ENCODE measurements at regions not wholly inside any gene's neighbourhood (a gene's known extent, or its start where the extent isn't known, plus 50 kb on each side); places are given as distances from the start of the nearest gene placed in this dataset.

- no peaks in the 10 kb centered on the region for H3K9me2 ChIP-seq (replicated peaks; ENCODE audit: control insufficient read depth, low read length)
These were observed 1451.5 kb downstream of the SI start for GRCh38 chr3:163626753-163627152.

GRCh38 chr3:163622384-163622783 is 1455.9 kb downstream of the SI start:
- no peaks in the 10 kb centered on the region for H4K20me1 ChIP-seq (ENCODE audit: control insufficient read depth, insufficient read depth, low read depth, low read length)
- H3K9me2 ChIP-seq (replicated peaks; ENCODE audit: control insufficient read depth, low read length), result no peaks in the 10 kb centered on the region
- H3K79me2 ChIP-seq (ENCODE audit: control insufficient read depth, low read length), result no peaks in the 10 kb centered on the region
- H3K27ac ChIP-seq (ENCODE audit: low read depth, low read length), result no peak overlapping the region
- no peaks in the 10 kb centered on the region for H3K36me3 ChIP-seq (ENCODE audit: control insufficient read depth, low read length)
- H3F3A ChIP-seq (ENCODE audit: control insufficient read depth, insufficient read depth), result no peaks in the 10 kb centered on the region
- no peak overlapping the region for H3K4me3 ChIP-seq (ENCODE audit: low read length)
- no peak for TF ChIP-seq EZH2phosphoT487 (IDR thresholded peaks at IDR 0.05; ENCODE audit: borderline replicate concordance, low read length)
- TF ChIP-seq CTCF (IDR thresholded peaks at IDR 0.05; ENCODE audit: low read depth, low read length, poor library complexity, severe bottlenecking), result no peak
- no peaks in the 10 kb centered on the region for H3K27me3 ChIP-seq (ENCODE audit: control insufficient read depth, low read length)
- H3K4me2 ChIP-seq (ENCODE audit: low read length), result no peak overlapping the region
- no peaks in the 10 kb centered on the region for H3K9me3 ChIP-seq (ENCODE audit: control insufficient read depth, insufficient read depth, low read length)
- no peaks in the 10 kb centered on the region for H3K4me1 ChIP-seq (ENCODE audit: control insufficient read depth, low read length)

More at GRCh38 chr3:163626753-163627152, 1451.5 kb downstream of the SI start:
- H3K27me3 ChIP-seq (ENCODE audit: control insufficient read depth, low read length), result no peaks in the 10 kb centered on the region
- no peaks in the 10 kb centered on the region for H3K9me3 ChIP-seq (ENCODE audit: control insufficient read depth, insufficient read depth, low read length)
- no peak overlapping the region for H3K4me2 ChIP-seq (ENCODE audit: low read length)
- H3F3A ChIP-seq (ENCODE audit: control insufficient read depth, insufficient read depth), result no peaks in the 10 kb centered on the region
- H4K20me1 ChIP-seq (ENCODE audit: control insufficient read depth, insufficient read depth, low read depth, low read length), result no peaks in the 10 kb centered on the region
- H3K4me1 ChIP-seq (ENCODE audit: control insufficient read depth, low read length), result no peaks in the 10 kb centered on the region
- H3K27ac ChIP-seq (ENCODE audit: low read depth, low read length), result no peak overlapping the region
- no peaks in the 10 kb centered on the region for H3K79me2 ChIP-seq (ENCODE audit: control insufficient read depth, low read length)
- H3K36me3 ChIP-seq (ENCODE audit: control insufficient read depth, low read length), result no peaks in the 10 kb centered on the region
- H3K4me3 ChIP-seq (ENCODE audit: low read length), result no peak overlapping the region
- TF ChIP-seq CTCF (IDR thresholded peaks at IDR 0.05; ENCODE audit: low read depth, low read length, poor library complexity, severe bottlenecking) (no peak), EZH2phosphoT487 (IDR thresholded peaks at IDR 0.05; ENCODE audit: borderline replicate concordance, low read length) (no peak)

- Histone ChIP-seq H3K4me1 (ENCODE audit: control insufficient read depth, low read length) (no peaks in the 10 kb centered on the region), H3K9me3 (ENCODE audit: control insufficient read depth, insufficient read depth, low read length) (no peaks in the 10 kb centered on the region), H3K27me3 (ENCODE audit: control insufficient read depth, low read length) (no peaks in the 10 kb centered on the region), H3K4me2 (ENCODE audit: low read length) (no peak overlapping the region), H3K79me2 (ENCODE audit: control insufficient read depth, low read length) (no peaks in the 10 kb centered on the region), H3K27ac (ENCODE audit: low read depth, low read length) (no peak overlapping the region), H4K20me1 (ENCODE audit: control insufficient read depth, insufficient read depth, low read depth, low read length) (no peaks in the 10 kb centered on the region), H3F3A (ENCODE audit: control insufficient read depth, insufficient read depth) (no peaks in the 10 kb centered on the region), H3K9me2 (replicated peaks; ENCODE audit: control insufficient read depth, low read length) (no peaks in the 10 kb centered on the region), H3K4me3 (ENCODE audit: low read length) (no peak overlapping the region), H3K36me3 (ENCODE audit: control insufficient read depth, low read length) (no peaks in the 10 kb centered on the region)
- no peak for TF ChIP-seq EZH2phosphoT487 (IDR thresholded peaks at IDR 0.05; ENCODE audit: borderline replicate concordance, low read length)
- no peak for TF ChIP-seq CTCF (IDR thresholded peaks at IDR 0.05; ENCODE audit: low read depth, low read length, poor library complexity, severe bottlenecking)
These were observed 1463.4 kb downstream of the SI start for GRCh38 chr3:163614886-163615285.

- Histone ChIP-seq H3K4me2 (ENCODE audit: low read length) (no peak overlapping the region), H3K79me2 (ENCODE audit: control insufficient read depth, low read length) (no peaks in the 10 kb centered on the region), H3K36me3 (ENCODE audit: control insufficient read depth, low read length) (no peaks in the 10 kb centered on the region), H3K4me1 (ENCODE audit: control insufficient read depth, low read length) (no peaks in the 10 kb centered on the region), H3K9me3 (ENCODE audit: control insufficient read depth, insufficient read depth, low read length) (no peaks in the 10 kb centered on the region), H3F3A (ENCODE audit: control insufficient read depth, insufficient read depth) (no peaks in the 10 kb centered on the region), H3K9me2 (replicated peaks; ENCODE audit: control insufficient read depth, low read length) (no peaks in the 10 kb centered on the region), H3K27me3 (ENCODE audit: control insufficient read depth, low read length) (no peaks in the 10 kb centered on the region), H3K4me3 (ENCODE audit: low read length) (no peak overlapping the region), H3K27ac (ENCODE audit: low read depth, low read length) (no peak overlapping the region), H4K20me1 (ENCODE audit: control insufficient read depth, insufficient read depth, low read depth, low read length) (no peaks in the 10 kb centered on the region)
- no peak for TF ChIP-seq EZH2phosphoT487 (IDR thresholded peaks at IDR 0.05; ENCODE audit: borderline replicate concordance, low read length)
- no peak for TF ChIP-seq CTCF (IDR thresholded peaks at IDR 0.05; ENCODE audit: low read depth, low read length, poor library complexity, severe bottlenecking)
These were observed 1472.4 kb downstream of the SI start for GRCh38 chr3:163605915-163606314.

Data from DOHH2 (cell line).